GM18517 (cell line): ENCODE measurements at regions not wholly inside any gene's neighbourhood (a gene's known extent, or its start where the extent isn't known, plus 50 kb on each side); places are given as distances from the start of the nearest gene placed in this dataset.
"Not testable (repeated sequence)": the region's sequence is repeated elsewhere in the genome, so short reads cannot be mapped to it uniquely, and the experiment has no call there.

Experiments
- ATAC-seq: cut with Tn5 transposase; IDR thresholded peaks from one replicate; pipeline ENCODE4 v1.9.1; 2021; ENCODE audit warnings: mild to moderate bottlenecking, moderate library complexity; ENCODE audit not compliant: unreplicated experiment

DNA sequence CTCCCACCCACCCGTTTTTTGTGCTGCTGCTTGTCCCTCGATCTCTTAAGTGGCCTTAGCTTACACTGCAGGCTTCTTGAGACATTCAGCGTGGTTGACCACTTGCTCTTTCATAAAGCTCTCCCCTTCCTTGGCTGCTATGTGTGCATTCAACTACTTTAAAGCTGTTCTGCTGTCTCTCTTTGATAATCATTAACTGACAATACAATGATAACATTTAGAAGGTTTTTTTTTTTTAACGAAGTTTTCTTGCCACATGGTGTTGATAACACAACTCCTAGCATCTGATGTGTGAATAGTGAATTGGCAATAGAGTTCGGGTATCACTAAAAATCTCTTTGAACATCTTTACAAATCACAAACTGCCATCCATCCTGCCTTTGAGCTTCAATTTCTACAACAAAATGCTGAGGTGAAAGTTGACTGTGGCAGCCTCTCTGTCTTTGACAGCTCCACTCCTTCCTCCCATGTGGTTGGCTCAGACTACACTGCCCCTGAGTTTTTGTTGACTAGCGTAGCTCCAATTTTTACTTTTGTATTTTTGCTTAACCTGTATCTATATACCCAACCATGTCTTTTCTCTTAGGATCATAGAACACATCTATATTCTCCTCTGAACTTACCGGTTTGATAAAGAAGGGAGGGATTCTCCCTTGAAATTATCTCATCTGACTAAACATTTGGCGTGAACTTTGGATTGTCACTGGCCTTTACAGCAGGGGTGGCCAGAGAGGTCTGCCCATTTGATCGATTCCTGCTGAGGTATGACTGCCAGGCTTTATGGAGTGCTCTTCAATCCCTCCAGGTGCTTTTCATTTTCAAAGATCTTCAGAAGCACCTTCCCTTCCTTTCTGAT, 409.4 kb upstream of the CD180 start:
- ATAC-seq: no peak

DNA sequence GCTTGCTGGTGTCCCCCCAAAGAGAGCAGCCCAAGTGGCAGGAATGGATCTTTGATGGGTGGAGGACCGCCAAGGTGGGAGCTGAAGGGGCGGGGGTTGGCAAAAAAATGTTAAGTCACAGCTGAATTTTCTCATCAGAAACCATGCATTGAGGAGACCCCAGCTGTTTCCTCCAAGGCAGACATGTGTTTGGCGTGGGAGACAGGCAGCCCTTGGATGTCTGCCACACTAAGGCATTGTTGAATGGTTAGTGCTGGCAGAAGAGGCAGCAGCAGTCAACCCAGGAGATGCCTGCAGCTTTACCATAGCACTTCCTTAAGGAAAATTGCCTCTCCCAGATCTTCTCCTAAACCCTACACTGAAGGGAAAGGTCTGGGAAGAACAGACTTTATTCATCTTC, 394.9 kb upstream of the CD180 start:
- ATAC-seq: no peak

DNA sequence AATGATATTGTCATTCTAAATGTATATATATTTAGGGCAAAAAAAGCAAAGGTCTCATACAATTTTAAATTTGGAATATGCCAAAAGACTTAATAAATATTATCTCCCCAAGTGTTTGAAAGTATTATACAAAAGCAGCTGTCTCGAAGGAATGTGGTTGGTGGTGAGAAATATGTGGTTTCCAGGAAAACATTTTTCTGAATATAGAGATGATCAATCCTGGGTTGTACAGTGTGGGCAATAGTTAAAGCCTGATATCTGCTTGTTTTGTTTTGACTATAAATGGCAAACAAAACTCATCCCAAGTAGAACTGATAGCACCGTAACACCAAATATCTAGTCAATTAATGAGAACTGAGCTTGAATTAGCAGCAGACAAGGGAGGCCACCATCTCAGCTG, 391.8 kb upstream of the CD180 start:
- ATAC-seq: no peak

DNA sequence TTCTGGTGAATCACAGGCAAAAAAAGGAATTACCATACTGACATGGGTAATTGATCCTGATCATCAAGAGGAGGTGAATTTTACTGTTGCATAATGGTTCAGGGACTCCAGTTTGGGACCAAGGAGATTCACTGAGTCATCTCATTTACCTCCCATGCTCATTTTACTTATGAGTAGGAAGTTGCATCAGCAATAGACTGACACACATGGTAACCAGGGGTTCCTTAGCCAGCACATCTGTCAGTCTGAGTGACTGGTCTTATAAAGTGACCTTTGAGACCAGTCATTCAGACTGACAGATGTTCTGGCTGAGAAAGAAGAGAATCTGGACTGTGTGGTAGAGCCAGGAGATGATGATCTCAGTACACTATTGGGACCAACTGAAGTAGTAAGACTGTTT, 384.6 kb upstream of the CD180 start:
- ATAC-seq: no peak

DNA sequence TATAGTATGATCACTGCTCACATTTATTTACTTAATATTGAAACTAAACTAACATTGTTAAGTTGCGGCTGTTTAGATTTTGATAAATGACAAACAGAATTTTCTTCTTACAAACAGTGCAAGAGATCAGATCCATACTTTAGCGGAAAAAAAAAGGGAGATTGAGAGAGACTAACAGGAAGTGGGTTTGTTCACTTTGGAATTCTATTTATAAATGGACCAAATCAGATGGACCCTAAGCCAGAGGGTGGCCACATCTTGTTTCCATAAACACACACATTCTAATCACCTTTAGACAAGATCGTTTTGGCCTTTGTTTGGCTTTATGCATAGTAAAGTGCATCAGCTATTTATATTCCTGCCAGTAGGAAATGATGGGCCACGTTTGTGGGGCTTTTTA, 381.4 kb upstream of the CD180 start:
- no peak for ATAC-seq

DNA sequence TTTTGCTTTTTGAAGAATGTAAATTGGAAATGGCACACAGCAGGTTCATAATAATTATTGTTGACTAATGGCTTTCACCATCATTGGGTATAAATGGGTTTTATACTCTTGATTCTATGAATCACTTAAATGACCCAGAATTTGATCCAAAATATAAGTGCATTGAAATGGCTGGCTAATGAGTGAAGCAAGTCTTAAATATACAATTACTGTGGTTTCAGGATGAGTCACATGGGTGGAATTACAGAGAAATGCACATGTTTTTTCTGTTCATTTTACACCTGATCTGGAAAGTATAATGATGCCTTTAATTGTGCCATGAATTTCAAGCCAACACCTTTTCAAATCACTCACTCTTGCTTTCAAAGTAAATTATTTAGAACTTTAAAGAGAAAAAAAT, 380.8 kb upstream of the CD180 start:
- ATAC-seq: no peak

DNA sequence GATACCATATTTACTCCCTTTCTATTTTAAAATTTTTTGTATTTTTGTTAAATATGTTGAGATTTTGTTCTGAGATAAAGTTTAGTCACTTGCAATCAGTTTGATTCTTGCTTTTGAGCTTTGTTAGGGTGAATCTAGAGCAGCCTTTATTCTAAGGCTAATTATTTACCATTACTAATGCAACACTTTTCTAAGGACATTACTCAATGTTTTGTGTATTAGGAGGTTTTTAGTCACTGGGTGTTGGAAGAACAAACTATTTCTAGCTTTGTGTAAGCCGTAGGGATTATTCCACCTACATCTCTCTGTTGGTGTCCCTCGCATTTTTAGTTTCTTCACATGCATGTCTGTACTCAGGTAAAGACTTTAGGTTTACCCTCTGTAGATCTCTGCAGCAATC, 379.5 kb upstream of the CD180 start:
- ATAC-seq: no peak

DNA sequence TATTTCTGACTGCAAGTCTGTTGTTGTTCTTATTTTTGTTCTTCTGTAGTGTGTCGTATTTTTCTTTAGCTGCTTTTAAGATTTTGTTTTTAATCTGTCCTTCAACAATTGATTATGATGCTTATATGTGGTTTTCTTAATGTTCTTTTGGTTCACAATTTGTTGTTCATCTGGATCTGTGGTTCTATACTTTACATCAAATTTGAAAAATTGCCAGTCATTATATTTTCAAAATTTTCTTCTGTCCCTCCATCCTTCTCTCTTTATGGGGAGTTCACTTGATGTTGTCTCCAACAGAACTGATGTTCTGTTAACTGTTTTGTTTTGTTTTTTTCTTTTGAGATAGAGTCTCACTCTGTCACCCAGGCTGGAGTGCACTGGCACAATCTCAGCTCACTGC, 378.5 kb upstream of the CD180 start:
- no peak for ATAC-seq

DNA sequence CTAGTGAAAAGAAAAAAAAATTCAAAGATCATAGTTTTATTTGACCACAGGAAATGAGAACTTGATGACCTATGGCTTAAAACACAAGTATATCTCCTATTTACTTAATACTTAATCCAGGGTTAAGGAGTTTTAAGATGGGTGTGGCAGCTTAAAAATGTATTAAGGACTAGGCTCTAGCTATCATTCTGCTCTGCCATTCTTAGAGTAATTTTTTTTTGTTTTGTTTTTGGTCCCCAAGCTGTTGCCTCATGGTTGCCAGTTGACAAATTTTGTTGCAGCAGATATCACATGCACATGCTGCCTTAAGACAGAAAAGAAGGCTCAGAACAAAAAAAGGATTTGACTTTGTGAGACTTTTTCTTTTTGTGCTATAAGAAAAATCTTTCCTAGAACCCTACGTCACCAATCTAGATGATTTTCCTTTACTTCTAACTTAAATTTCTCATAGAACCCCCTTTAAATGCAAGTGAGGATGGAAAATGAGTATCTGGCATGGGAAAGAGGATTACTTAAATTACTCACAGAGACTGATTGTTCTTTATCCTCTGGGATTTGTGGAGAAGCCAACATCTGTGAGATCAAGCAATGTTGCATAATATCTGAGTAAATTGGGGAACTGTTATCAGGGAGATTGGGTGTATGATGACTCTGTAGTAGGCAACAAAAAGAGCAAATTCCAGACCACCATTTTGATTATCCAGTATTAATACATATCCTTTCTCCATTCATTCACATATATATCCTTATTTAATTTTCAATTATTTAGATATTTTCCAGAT, 364.7 kb upstream of the CD180 start:
- ATAC-seq: no peak

DNA sequence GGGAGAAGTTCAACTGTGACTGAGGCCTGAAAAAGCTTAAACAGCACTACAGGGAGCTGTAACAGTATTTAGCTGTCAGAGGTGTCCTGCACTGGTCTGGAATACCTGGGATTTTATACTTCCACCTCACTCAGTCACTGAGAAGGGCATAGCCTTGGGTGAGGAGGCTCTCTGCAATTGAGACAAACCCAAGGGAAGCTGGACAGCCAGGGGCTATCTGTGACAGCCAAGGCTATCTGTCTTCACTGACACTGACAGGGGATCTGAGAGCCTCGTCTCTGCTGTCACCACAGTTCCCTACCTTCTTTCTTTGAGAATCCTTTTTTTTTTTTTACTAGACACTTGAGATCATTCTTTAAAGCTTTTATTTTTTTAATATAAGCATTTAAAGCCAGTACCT, 356.2 kb upstream of the CD180 start:
- ATAC-seq: no peak

DNA sequence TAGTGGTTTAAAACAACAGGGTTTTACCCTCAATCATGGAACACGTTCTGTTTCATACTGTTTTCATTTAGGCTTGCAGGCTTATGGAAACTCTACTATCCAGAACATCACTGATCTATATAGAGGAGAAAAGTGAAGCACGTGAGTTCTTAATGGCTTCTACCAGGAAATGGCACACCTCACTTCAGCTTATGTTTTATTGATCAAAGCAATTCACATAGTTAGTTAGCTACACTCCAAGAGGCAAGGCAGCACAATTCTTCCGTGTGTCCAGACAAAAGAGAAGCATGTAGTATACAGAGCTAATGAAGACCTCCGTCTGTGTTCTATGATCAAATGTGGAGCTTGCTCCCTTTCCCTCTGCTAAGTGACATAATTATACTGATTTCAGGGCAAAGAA, 353.3 kb upstream of the CD180 start:
- no peak for ATAC-seq

DNA sequence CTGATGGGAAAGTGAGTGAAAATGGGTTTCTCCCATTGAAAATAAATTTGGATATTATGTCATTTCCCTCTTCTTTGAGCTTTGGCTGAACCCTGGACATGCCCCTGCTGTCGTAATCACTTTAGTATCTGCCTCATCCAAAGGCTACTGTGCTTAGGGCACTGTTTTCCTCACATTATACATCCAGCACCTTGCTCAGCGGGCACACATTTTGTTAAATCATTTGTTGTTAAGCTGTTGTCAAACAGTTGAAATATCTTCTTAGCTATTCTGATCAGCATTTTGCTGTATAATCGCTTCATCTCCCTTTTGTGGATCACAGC, 352.7 kb upstream of the CD180 start:
- no peak for ATAC-seq

DNA sequence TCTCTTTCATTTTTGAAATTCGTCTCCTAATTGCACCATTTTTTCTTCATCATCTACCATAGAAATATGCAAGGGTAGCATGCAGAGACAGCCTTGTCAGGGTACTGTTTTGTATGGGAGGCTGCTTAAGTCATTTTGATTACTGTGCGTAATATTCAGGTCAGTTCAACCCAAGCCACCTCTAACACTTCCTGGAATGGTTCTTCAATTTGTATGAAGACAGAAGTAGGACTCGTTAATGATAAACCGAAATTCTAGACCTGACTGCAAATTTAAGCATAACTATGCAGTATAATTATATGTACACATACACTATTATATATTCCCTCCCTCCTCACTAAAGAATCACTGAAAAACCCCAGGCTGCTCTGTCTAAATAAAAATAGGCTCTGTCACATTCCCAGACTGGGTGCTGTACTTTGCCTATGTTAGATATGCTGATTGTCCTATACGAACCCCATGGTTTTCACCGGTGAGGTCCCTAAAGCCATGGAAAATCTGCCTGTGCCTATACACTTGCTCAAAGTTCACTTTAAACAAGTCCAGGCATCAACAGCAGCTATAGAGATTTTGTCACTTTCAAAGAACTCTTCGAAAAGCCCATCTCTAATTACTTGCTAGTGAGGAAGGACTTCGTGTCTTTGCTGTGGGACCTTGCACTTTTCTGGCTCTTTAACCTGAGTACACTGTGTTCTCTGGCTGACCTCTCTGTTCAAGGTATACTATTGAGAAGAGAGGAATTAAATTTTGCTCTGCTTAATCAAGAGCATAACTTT, 352.1 kb upstream of the CD180 start:
- ATAC-seq: no peak

DNA sequence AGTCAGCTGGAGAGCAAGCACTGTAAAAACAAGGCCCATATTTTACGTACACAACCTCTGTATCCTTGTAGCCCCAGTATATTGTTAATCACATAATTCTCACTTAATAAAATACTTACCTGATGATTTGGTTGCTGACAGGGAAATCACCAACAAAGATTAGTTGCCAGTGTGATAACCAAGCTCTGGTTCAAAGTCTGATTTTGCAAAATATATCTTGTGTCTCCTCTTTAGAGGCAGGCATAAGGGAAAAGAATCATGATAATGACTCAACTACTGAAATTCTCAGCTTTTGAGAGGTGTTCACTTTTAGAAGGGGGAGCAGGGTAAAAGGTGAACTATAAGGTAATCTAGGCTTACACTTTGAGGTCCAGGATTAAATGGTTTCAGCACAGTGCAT, 351.1 kb upstream of the CD180 start:
- ATAC-seq: no peak

DNA sequence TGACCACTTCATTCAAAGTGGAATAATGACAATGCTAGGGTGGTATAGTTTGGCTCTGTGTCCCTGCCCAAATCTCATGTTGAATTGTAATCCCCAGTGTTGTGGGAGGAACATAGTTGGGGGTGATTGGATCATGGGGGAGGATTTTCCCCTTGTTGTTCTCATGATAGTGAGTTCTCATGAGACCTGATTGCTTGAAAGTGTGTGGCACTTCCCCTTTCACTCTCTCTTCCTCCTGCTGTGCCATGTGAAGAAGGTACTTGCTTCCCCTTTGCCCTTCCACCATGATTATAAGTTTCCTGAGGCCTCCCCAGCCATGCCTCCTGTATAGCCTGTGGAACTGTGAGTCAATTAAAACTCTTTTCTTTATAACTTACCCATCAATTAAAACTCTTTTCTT, 348.3 kb upstream of the CD180 start:
- ATAC-seq: not testable (repeated sequence)

DNA sequence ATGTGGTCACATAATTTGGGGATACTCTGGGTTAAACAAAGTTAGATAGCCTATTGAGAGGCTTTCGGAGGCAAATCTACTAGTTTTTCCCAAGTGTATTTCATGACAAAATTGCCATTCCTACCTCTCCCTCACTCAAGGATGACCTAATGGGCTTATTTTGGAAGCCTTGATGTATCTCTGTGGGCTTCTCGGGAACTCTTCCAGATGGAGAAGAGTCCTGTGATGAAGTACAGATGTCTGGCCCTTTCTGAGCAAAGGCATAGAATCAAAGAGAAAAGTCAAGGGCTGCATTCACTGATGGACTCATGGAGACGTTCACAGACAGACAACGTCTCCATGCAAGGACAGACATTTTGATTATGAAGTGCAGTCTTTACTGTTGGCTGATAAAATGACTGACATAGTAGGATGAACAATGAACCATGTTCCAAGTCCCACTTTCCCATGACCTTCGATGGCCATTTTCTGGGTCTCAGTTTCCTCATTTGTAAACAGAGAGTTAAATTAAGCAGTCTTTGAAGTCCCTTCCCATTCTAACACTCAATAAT, 347.2 kb upstream of the CD180 start:
- ATAC-seq: no peak

DNA sequence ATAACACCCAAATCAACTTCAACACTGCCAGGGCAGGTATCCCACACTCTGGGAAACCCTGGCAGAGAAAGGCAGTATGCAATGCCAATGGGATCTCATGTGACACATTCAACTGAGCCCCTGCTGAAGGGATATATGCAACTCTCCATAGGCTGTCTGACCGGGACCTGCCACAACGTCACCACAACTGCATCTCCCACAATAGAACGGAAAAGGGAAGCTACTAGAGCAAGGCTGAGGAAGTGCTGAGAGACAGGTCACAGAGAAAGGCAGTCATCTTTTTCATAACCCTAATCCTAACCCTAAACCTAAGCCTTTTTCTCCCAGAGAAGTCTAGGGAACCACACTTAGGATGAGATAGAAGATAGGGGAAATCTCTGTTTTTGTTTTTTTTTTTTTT, 345.9 kb upstream of the CD180 start:
- ATAC-seq: no peak

DNA sequence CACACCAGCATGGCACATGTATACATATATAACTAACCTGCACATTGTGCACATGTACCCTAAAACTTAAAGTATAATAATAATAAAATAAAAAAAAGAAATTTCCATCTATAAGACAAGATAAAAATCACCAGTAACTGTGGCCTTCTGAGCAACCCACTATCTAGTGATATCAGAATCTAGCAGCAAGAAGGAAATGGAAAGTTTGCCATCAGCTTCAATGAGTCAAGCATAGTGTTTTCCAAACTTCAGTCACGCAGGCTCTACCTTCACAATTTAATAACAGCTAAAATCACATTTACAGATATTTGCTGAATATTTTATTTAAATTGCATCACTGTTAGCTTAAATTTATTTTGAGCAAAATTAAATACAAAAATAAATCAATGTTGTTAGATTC, 345.3 kb upstream of the CD180 start:
- no peak for ATAC-seq

DNA sequence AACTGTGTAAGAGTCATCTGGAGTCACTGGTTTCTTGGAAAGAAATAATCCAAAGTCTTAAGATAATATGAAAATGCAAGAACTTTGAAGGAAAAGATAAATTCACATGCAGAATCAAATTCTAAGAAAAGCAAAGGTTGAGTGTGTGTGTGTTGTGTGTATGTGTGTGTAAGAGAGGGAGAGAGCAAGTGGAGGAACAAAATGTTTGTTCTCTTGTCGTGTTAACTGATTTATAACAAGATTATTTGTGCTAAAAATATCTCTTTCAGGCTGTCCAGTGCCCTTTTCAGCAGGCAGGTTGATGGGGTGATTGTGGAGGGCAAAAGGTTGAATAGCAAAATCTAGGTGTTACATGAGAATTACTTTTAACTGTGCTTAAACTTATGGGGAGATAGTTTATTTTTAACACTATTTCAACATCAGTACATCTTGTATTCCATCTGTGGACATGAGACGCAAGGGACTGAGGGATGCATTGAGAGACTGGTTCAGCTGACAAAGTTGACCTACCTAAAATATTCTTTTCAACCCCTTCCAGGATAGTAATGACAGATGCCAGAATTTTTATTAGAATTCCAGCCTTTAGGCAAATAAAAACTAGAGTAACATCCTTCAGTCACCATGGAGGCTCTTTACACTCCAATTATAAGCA, 342.4 kb upstream of the CD180 start:
- no peak for ATAC-seq

DNA sequence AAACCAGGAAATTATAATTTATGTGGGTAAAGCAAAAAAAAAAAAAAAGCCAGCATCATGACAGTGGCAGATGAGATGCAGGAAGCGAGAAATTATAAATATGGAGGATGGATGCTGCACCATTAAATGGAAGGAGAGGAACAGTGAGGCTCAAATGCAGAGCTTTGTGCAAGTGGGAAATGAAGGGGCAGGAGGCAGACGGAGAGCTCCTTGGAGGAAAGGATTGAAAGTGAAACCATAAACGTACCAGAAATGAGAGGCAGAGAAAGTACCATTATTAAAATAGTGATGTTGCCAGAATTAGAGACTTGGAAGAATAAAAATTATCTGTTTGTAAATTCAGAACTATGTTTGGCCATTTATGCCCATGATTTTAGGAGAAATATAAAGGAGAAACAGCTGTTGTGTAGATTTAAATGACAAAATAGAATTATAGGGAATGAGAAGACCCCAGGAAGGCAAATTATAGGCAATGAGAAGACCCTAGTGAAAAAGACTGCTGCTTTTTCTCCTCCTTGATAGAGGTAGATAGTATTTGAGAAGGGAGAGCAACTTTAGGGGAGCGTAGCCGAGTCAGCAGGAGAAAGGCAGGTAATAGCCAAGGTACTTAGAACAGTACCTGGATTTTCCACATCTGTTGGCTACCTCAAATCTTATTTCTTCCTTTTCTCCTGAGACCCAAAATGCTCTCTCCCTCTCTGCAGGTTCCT, 341.0 kb upstream of the CD180 start:
- no peak for ATAC-seq
